Effector memory CD8-positive, alpha-beta T cell (primary cell): ENCODE measurements at regions not wholly inside any gene's neighbourhood (a gene's known extent, or its start where the extent isn't known, plus 50 kb on each side); places are given as distances from the start of the nearest gene placed in this dataset.

Experiments used
- ATAC-seq: fragments of 150-1000 bp; cut with Tn5 transposase; replicated peaks from 2 replicates; pipeline ENCODE4 v1.10.0; 2021; ENCODE audit warnings: mild to moderate bottlenecking, moderate library complexity
- DNase-seq, 3 experiments: peaks; one replicate each; pipeline ENCODE4 v3.0.0; 2021
- H3K27ac Mint-ChIP-seq, 2 donors: one replicate each; pipeline ENCODE4 v1.8.0; 2022; ENCODE audit warnings: mild to moderate bottlenecking in 2 of 2, mixed read lengths in 2 of 2, moderate library complexity in 2 of 2
- H3K27me3 Mint-ChIP-seq, 2 donors: one replicate each; pipeline ENCODE4 v1.8.0; 2022; ENCODE audit warnings: mixed read lengths in 2 of 2
- H3K36me3 Mint-ChIP-seq: one replicate; pipeline ENCODE4 v1.8.0; 2022; ENCODE audit warnings: mild to moderate bottlenecking, moderate library complexity, mixed read lengths; ENCODE audit not compliant: insufficient read depth
- H3K4me1 Mint-ChIP-seq, 2 donors: one replicate each; pipeline ENCODE4 v1.8.0; 2022; ENCODE audit warnings: low read depth in 2 of 2, mixed read lengths in 2 of 2
- H3K4me3 Mint-ChIP-seq, 2 donors: one replicate each; pipeline ENCODE4 v1.8.0; 2022; ENCODE audit warnings: mild to moderate bottlenecking in 2 of 2, mixed read lengths in 2 of 2, moderate library complexity in 2 of 2
- H3K9me3 Mint-ChIP-seq, 2 donors: one replicate each; pipeline ENCODE4 v1.8.0; 2022; ENCODE audit warnings: mixed read lengths in 2 of 2

- peaks cover 0 to 34% of the 10 kb centered on the region in 2 donors for H3K27me3 Mint-ChIP-seq
- H3K36me3 Mint-ChIP-seq, result no peaks in the 10 kb centered on the region
- H3K4me1 Mint-ChIP-seq, result no peaks in the 10 kb centered on the region
- no peak overlapping the region for H3K27ac Mint-ChIP-seq
- no peak for DNase-seq
- H3K9me3 Mint-ChIP-seq, result no peaks in the 10 kb centered on the region
- ATAC-seq, result no peak
- no peak overlapping the region for H3K4me3 Mint-ChIP-seq
These were observed 1458.6 kb downstream of the BRD1 start for GRCh38 chr22:48368975-48369525.

- H3K27me3 Mint-ChIP-seq, result peaks cover 0 to 23% of the 10 kb centered on the region in 2 donors
- H3K27ac Mint-ChIP-seq, result no peak overlapping the region
- H3K4me3 Mint-ChIP-seq, result no peak overlapping the region
- DNase-seq (no peak), ATAC-seq (no peak)
- no peaks in the 10 kb centered on the region for H3K9me3 Mint-ChIP-seq
- no peaks in the 10 kb centered on the region for H3K36me3 Mint-ChIP-seq
- no peaks in the 10 kb centered on the region for H3K4me1 Mint-ChIP-seq
These were observed 1459.9 kb downstream of the BRD1 start for GRCh38 chr22:48367731-48368130.

GRCh38 chr22:48366591-48366990 is 1461.1 kb downstream of the BRD1 start:
- no peak overlapping the region for H3K4me3 Mint-ChIP-seq
- no peak for DNase-seq
- no peaks in the 10 kb centered on the region for H3K9me3 Mint-ChIP-seq
- no peaks in the 10 kb centered on the region for H3K4me1 Mint-ChIP-seq
- H3K36me3 Mint-ChIP-seq, result no peaks in the 10 kb centered on the region
- no peak overlapping the region for H3K27ac Mint-ChIP-seq
- H3K27me3 Mint-ChIP-seq, result peaks cover 0 to 12% of the 10 kb centered on the region in 2 donors
- no peak for ATAC-seq

GRCh38 chr22:48366056-48366455 is 1461.6 kb downstream of the BRD1 start:
- peaks cover 0 to 8% of the 10 kb centered on the region in 2 donors for H3K27me3 Mint-ChIP-seq
- ATAC-seq, result no peak

GRCh38 chr22:48365386-48365785 is 1462.3 kb downstream of the BRD1 start:
- Mint-ChIP-seq H3K4me3 (no peak overlapping the region), H3K27me3 (peaks cover 0 to 8% of the 10 kb centered on the region in 2 donors), H3K36me3 (no peaks in the 10 kb centered on the region), H3K9me3 (no peaks in the 10 kb centered on the region), H3K27ac (no peak overlapping the region), H3K4me1 (no peaks in the 10 kb centered on the region)
- DNase-seq (no peak), ATAC-seq (no peak)

More at GRCh38 chr22:48366056-48366455, 1461.6 kb downstream of the BRD1 start:
- Mint-ChIP-seq H3K36me3 (no peaks in the 10 kb centered on the region), H3K4me3 (no peak overlapping the region), H3K27ac (no peak overlapping the region), H3K4me1 (no peaks in the 10 kb centered on the region), H3K9me3 (no peaks in the 10 kb centered on the region)
- no peak for DNase-seq

- no peaks in the 10 kb centered on the region for H3K36me3 Mint-ChIP-seq
- no peak overlapping the region for H3K27ac Mint-ChIP-seq
- no peak overlapping the region for H3K4me3 Mint-ChIP-seq
- DNase-seq (no peak), ATAC-seq (no peak)
- H3K9me3 Mint-ChIP-seq, result no peaks in the 10 kb centered on the region
- peaks cover 0 to 7% of the 10 kb centered on the region in 2 donors for H3K27me3 Mint-ChIP-seq
- H3K4me1 Mint-ChIP-seq, result no peaks in the 10 kb centered on the region
These were observed 1464.8 kb downstream of the BRD1 start for GRCh38 chr22:48362721-48363404.

- H3K36me3 Mint-ChIP-seq, result no peaks in the 10 kb centered on the region
- H3K4me3 Mint-ChIP-seq, result no peak overlapping the region
- no peaks in the 10 kb centered on the region for H3K9me3 Mint-ChIP-seq
- ATAC-seq (no peak), DNase-seq (no peak)
- H3K27ac Mint-ChIP-seq, result no peak overlapping the region
- no peaks in the 10 kb centered on the region for H3K4me1 Mint-ChIP-seq
- peaks cover 8 to 9% of the 10 kb centered on the region in 2 donors for H3K27me3 Mint-ChIP-seq
These were observed 1466.5 kb downstream of the BRD1 start for GRCh38 chr22:48361099-48361639.

GRCh38 chr22:48359613-48359965 is 1468.1 kb downstream of the BRD1 start:
- Mint-ChIP-seq H3K27ac (no peak overlapping the region), H3K4me3 (no peak overlapping the region), H3K4me1 (no peaks in the 10 kb centered on the region), H3K36me3 (no peaks in the 10 kb centered on the region), H3K27me3 (peaks cover 11 to 15% of the 10 kb centered on the region in 2 donors), H3K9me3 (no peaks in the 10 kb centered on the region)
- ATAC-seq, result no peak
- no peak for DNase-seq

- Mint-ChIP-seq H3K4me1 (no peaks in the 10 kb centered on the region), H3K36me3 (no peaks in the 10 kb centered on the region), H3K27ac (no peak overlapping the region), H3K27me3 (peaks cover 11 to 15% of the 10 kb centered on the region in 2 donors), H3K4me3 (no peak overlapping the region), H3K9me3 (no peaks in the 10 kb centered on the region)
- ATAC-seq (no peak), DNase-seq (no peak)
These were observed 1468.6 kb downstream of the BRD1 start for GRCh38 chr22:48358886-48359612.

GRCh38 chr22:48357961-48358360 is 1469.7 kb downstream of the BRD1 start:
- no peaks in the 10 kb centered on the region for H3K36me3 Mint-ChIP-seq
- no peaks in the 10 kb centered on the region for H3K4me1 Mint-ChIP-seq
- H3K27ac Mint-ChIP-seq, result no peak overlapping the region
- H3K27me3 Mint-ChIP-seq, result peaks cover 14 to 21% of the 10 kb centered on the region in 2 donors
- ATAC-seq, result no peak
- no peak for DNase-seq
- no peaks in the 10 kb centered on the region for H3K9me3 Mint-ChIP-seq
- no peak overlapping the region for H3K4me3 Mint-ChIP-seq

- Mint-ChIP-seq H3K4me3 (no peak overlapping the region), H3K4me1 (no peaks in the 10 kb centered on the region), H3K27ac (no peak overlapping the region), H3K27me3 (peaks cover 19 to 27% of the 10 kb centered on the region in 2 donors), H3K36me3 (no peaks in the 10 kb centered on the region), H3K9me3 (no peaks in the 10 kb centered on the region)
- DNase-seq (no peak), ATAC-seq (no peak)
These were observed 1470.5 kb downstream of the BRD1 start for GRCh38 chr22:48357196-48357595.

GRCh38 chr22:48356731-48357130 is 1470.9 kb downstream of the BRD1 start:
- H3K36me3 Mint-ChIP-seq, result no peaks in the 10 kb centered on the region
- H3K4me1 Mint-ChIP-seq, result no peaks in the 10 kb centered on the region
- no peaks in the 10 kb centered on the region for H3K9me3 Mint-ChIP-seq
- no peak for DNase-seq
- H3K4me3 Mint-ChIP-seq, result no peak overlapping the region
- H3K27me3 Mint-ChIP-seq, result peaks cover 19 to 27% of the 10 kb centered on the region in 2 donors
- no peak for ATAC-seq
- no peak overlapping the region for H3K27ac Mint-ChIP-seq

GRCh38 chr22:48354096-48354495 is 1473.6 kb downstream of the BRD1 start:
- no peak for ATAC-seq

More at GRCh38 chr22:48354096-48354495, 1473.6 kb downstream of the BRD1 start:
- no peak overlapping the region for H3K4me3 Mint-ChIP-seq
- no peak overlapping the region for H3K27ac Mint-ChIP-seq
- H3K4me1 Mint-ChIP-seq, result no peaks in the 10 kb centered on the region
- H3K9me3 Mint-ChIP-seq, result no peaks in the 10 kb centered on the region
- peaks cover 23 to 34% of the 10 kb centered on the region in 2 donors for H3K27me3 Mint-ChIP-seq
- no peak for DNase-seq
- H3K36me3 Mint-ChIP-seq, result no peaks in the 10 kb centered on the region
